CD14-positive monocyte (primary cell): ENCODE measurements at regions not wholly inside any gene's neighbourhood (a gene's known extent, or its start where the extent isn't known, plus 50 kb on each side); places are given as distances from the start of the nearest gene placed in this dataset.

Experiments used
- DNase-seq, 3 donors: peaks; one replicate each; pipeline ENCODE4 v3.0.0-alpha.2; 2011 to 2022
- H2AFZ ChIP-seq: 2 replicates; pipeline ENCODE4 v1.6.0; 2012; ENCODE audit warnings: mild to moderate bottlenecking, low read depth, low read length, inconsistent platforms; ENCODE audit not compliant: insufficient read depth, poor library complexity, severe bottlenecking
- H3K27ac ChIP-seq, 2 donors: 1 replicate in 1 of 2; 2 replicates in 1 of 2; pipeline ENCODE4 v1.5.1; 2012 to 2013; ENCODE audit warnings: low read length in 2 of 2, control low read depth in 1 of 2, inconsistent platforms in 1 of 2, low read depth in 1 of 2, mild to moderate bottlenecking in 1 of 2
- H3K27me3 ChIP-seq, 2 donors: one replicate each; pipeline versions ENCODE4 v1.6.0 to v1.6.1; 2011 to 2013; ENCODE audit warnings: low read length in 2 of 2; ENCODE audit not compliant: control insufficient read depth in 2 of 2, insufficient read depth in 2 of 2
- H3K36me3 ChIP-seq, 2 donors: replicated peaks in 1 of 2; 1 replicate in 1 of 2; 2 replicates in 1 of 2; pipeline versions ENCODE4 v1.5.1 to v1.6.1; 2012 to 2013; ENCODE audit warnings: low read length in 2 of 2, control low read depth in 1 of 2, inconsistent platforms in 1 of 2, mild to moderate bottlenecking in 1 of 2; ENCODE audit not compliant: insufficient read depth in 2 of 2, control insufficient read depth in 1 of 2
- H3K4me1 ChIP-seq, 2 donors: 1 replicate in 1 of 2; 2 replicates in 1 of 2; pipeline versions ENCODE4 v1.5.1 to v1.6.1; 2012 to 2013; ENCODE audit warnings: low read length in 2 of 2, control low read depth in 1 of 2, inconsistent platforms in 1 of 2, mild to moderate bottlenecking in 1 of 2, moderate library complexity in 1 of 2; ENCODE audit not compliant: insufficient read depth in 2 of 2, control insufficient read depth in 1 of 2
- H3K4me2 ChIP-seq: replicated peaks from 2 replicates; pipeline ENCODE3; 2012; ENCODE audit warnings: low read length, moderate library complexity, mild to moderate bottlenecking; ENCODE audit not compliant: poor library complexity, severe bottlenecking; ENCODE audit errors: extremely low read depth
- H3K4me3 ChIP-seq, 3 experiments: fragments of 200-600 bp in 1 of 3; sonication (generic) in 1 of 3; replicated peaks in 1 of 3; 1 replicate in 2 of 3; 2 replicates in 1 of 3; pipeline ENCODE4 v1.5.1; 2011 to 2013; ENCODE audit warnings: low read length in 3 of 3, mild to moderate bottlenecking in 3 of 3, control low read depth in 2 of 3, low read depth in 2 of 3, inconsistent platforms in 1 of 3, moderate library complexity in 1 of 3
- H3K79me2 ChIP-seq: 2 replicates; pipeline ENCODE4 v1.6.0; 2012; ENCODE audit warnings: mild to moderate bottlenecking, control low read depth, inconsistent platforms, low read length, moderate library complexity; ENCODE audit not compliant: insufficient read depth
- H3K9ac ChIP-seq: 2 replicates; pipeline ENCODE4 v1.6.0; 2017; ENCODE audit warnings: low read length, mild to moderate bottlenecking; ENCODE audit not compliant: insufficient read depth, poor library complexity, severe bottlenecking
- H3K9me3 ChIP-seq, 2 donors: replicated peaks in 1 of 2; 1 replicate in 1 of 2; 2 replicates in 1 of 2; pipeline versions ENCODE4 v1.5.1 to v1.6.1; 2012 to 2013; ENCODE audit warnings: low read length in 2 of 2, control low read depth in 1 of 2; ENCODE audit not compliant: control insufficient read depth in 1 of 2, insufficient read depth in 1 of 2
- H4K20me1 ChIP-seq: 2 replicates; pipeline ENCODE4 v1.6.0; 2012; ENCODE audit warnings: mild to moderate bottlenecking, low read length, control low read depth, moderate library complexity; ENCODE audit not compliant: insufficient read depth
- H3K27ac Mint-ChIP-seq, 7 donors: one replicate each; pipeline ENCODE4 v1.8.0; 2020; ENCODE audit warnings: mild to moderate bottlenecking in 7 of 7, mixed read lengths in 7 of 7, moderate library complexity in 6 of 7, inconsistent platforms in 2 of 7
- H3K27me3 Mint-ChIP-seq, 3 donors: one replicate each; pipeline ENCODE4 v1.8.0; 2021 to 2022; ENCODE audit warnings: low read depth in 3 of 3, mild to moderate bottlenecking in 3 of 3, mixed read lengths in 3 of 3, moderate library complexity in 3 of 3, inconsistent platforms in 1 of 3
- H3K36me3 Mint-ChIP-seq, 2 donors: one replicate each; pipeline ENCODE4 v1.8.0; 2020; ENCODE audit warnings: mixed read lengths in 2 of 2, inconsistent platforms in 1 of 2, mild to moderate bottlenecking in 1 of 2
- H3K4me1 Mint-ChIP-seq: one replicate; pipeline ENCODE4 v1.8.0; 2020; ENCODE audit warnings: mild to moderate bottlenecking, mixed read lengths
- H3K4me3 Mint-ChIP-seq, 2 donors: one replicate each; pipeline ENCODE4 v1.8.0; 2020; ENCODE audit warnings: mild to moderate bottlenecking in 2 of 2, mixed read lengths in 2 of 2, moderate library complexity in 1 of 2
- H3K9me3 Mint-ChIP-seq, 7 donors: one replicate each; pipeline ENCODE4 v1.8.0; 2020 to 2022; ENCODE audit warnings: mixed read lengths in 7 of 7, mild to moderate bottlenecking in 6 of 7, moderate library complexity in 6 of 7, inconsistent platforms in 2 of 7
- WGBS: methylation state at CpG from one replicate; pipeline ENCODE4 v1.1.5; 2013; ENCODE audit warnings: missing lambda C conversion rate; ENCODE audit not compliant: insufficient coverage; 5-methylcytosine and 5-hydroxymethylcytosine counted together
- intact Hi-C, 2 donors: fragments of 100-400 bp; cut with micrococcal nuclease; formaldehyde crosslinking; loops; one replicate each; pipeline versions ENCODE4 v1.15.0 to v1.15.1; 2023
- TF ChIP-seq, protein P1 (sequence below): fragments of 200-600 bp; IDR thresholded peaks from one replicate; pipeline ENCODE4 v1.8.0; 2022; ENCODE audit warnings: antibody characterized with exemption, mild to moderate bottlenecking

DNA sequence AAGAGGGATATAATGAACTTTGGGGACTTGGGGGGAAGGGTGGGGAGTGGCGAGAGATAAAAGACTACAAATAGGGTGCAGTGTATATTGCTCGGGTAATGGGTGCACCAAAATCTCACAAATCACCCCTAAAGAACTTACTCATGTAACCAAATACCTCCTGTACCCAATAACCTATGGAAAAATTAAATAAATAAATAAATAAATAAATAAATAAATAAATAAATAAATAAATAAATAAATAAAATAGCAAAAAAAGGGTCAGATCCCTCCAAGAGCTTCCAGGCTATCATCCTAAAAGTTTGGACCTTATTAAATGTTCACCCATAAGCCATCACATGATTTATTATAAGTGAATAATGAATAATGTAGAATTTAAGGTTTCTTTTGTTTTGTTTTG lies 636.1 kb upstream of the C16orf82 start:
- Histone ChIP-seq H2AFZ (no peak overlapping the region), H4K20me1 (no peaks in the 10 kb centered on the region), H3K4me1 (no peaks in the 10 kb centered on the region), H3K9me3 (no peaks in the 10 kb centered on the region), H3K36me3 (no peaks in the 10 kb centered on the region), H3K27me3 (no peaks in the 10 kb centered on the region), H3K9ac (no peak overlapping the region), H3K79me2 (no peaks in the 10 kb centered on the region), H3K4me3 (no peak overlapping the region), H3K4me2 (no peak overlapping the region), H3K27ac (no peak overlapping the region)
- intact Hi-C loops, result no loop called here
- Mint-ChIP-seq H3K27ac (no peak overlapping the region), H3K36me3 (no peaks in the 10 kb centered on the region), H3K4me3 (no peak overlapping the region), H3K4me1 (no peaks in the 10 kb centered on the region), H3K9me3 (peaks cover 0 to 5% (median 3%) of the 10 kb centered on the region in 7 donors), H3K27me3 (peaks cover 0 to 1% (median 0%) of the 10 kb centered on the region in 3 donors)
- TF ChIP-seq, protein P1, sequence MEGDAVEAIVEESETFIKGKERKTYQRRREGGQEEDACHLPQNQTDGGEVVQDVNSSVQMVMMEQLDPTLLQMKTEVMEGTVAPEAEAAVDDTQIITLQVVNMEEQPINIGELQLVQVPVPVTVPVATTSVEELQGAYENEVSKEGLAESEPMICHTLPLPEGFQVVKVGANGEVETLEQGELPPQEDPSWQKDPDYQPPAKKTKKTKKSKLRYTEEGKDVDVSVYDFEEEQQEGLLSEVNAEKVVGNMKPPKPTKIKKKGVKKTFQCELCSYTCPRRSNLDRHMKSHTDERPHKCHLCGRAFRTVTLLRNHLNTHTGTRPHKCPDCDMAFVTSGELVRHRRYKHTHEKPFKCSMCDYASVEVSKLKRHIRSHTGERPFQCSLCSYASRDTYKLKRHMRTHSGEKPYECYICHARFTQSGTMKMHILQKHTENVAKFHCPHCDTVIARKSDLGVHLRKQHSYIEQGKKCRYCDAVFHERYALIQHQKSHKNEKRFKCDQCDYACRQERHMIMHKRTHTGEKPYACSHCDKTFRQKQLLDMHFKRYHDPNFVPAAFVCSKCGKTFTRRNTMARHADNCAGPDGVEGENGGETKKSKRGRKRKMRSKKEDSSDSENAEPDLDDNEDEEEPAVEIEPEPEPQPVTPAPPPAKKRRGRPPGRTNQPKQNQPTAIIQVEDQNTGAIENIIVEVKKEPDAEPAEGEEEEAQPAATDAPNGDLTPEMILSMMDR, result no peak
- no CpG with 5 or more reads among the region's 2 CpGs for WGBS
- DNase-seq, result no peak

DNA sequence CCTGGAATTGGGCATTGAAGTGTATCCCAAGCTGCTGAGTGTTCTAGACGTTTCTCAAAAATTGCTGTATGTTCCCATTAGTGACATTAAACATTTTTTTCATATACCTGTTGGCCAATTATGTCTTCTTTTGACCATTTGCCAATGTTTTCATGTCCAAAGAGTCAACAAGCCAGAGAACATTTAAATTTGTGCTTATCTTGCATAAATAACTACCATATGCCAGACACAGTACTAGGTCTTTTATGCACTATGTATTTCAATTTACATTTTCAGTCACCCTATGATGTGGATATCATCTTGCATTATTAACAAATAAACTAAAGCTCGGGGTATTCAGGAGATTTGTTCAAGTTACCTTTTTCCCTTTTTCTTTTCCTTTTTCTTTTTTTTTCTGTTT lies 632.9 kb upstream of the C16orf82 start:
- H3K27me3 ChIP-seq, result no peaks in the 10 kb centered on the region
- no peak overlapping the region for H3K4me2 ChIP-seq
- Mint-ChIP-seq H3K36me3 (no peaks in the 10 kb centered on the region), H3K27me3 (peaks cover 0 to 1% (median 0%) of the 10 kb centered on the region in 3 donors), H3K4me1 (no peaks in the 10 kb centered on the region), H3K27ac (no peak overlapping the region), H3K9me3 (peaks cover 0 to 7% (median 4%) of the 10 kb centered on the region in 7 donors), H3K4me3 (no peak overlapping the region)
- DNase-seq, result no peak
- no CpG with 5 or more reads among the region's 2 CpGs for WGBS
- H3K4me3 ChIP-seq, result no peak overlapping the region
- no peak overlapping the region for H3K27ac ChIP-seq
- intact Hi-C loops, result no loop called here
- H3K4me1 ChIP-seq, result no peaks in the 10 kb centered on the region
- no peaks in the 10 kb centered on the region for H3K79me2 ChIP-seq
- H2AFZ ChIP-seq, result no peak overlapping the region
- TF ChIP-seq, protein P1, result no peak
- no peak overlapping the region for H3K9ac ChIP-seq
- H4K20me1 ChIP-seq, result no peaks in the 10 kb centered on the region
- H3K36me3 ChIP-seq, result no peaks in the 10 kb centered on the region
- H3K9me3 ChIP-seq, result no peaks in the 10 kb centered on the region
